Body of pancreas (tissue), 4 donors: ENCODE measurements at regions not wholly inside any gene's neighbourhood (a gene's known extent, or its start where the extent isn't known, plus 50 kb on each side); places are given as distances from the start of the nearest gene placed in this dataset.

Source experiments
- ATAC-seq: fragments of 150-250 bp; one replicate; pipeline ENCODE4 v1.9.1; 2016
- DNase-seq, 4 donors: peaks; one replicate each; pipeline ENCODE4 v3.0.0-alpha.2; 2019
- H3K27ac ChIP-seq, 4 donors: fragments of 200-600 bp; sonication (generic); 1 replicate in 3 of 4; 2 replicates in 1 of 4; pipeline versions ENCODE4 v1.5.1 to v1.6.1; 2016 to 2019; ENCODE audit warnings: mild to moderate bottlenecking in 1 of 4, mixed read lengths in 1 of 4, moderate library complexity in 1 of 4
- H3K27me3 ChIP-seq, 2 donors: fragments of 200-600 bp; sonication (generic); one replicate each; pipeline ENCODE4 v1.6.0; 2016; ENCODE audit warnings: mild to moderate bottlenecking in 1 of 2
- H3K36me3 ChIP-seq, 2 donors: fragments of 200-600 bp; sonication (generic); replicated peaks in 1 of 2; 2 replicates each; pipeline ENCODE4 v1.5.1; 2016; ENCODE audit warnings: low read depth in 2 of 2; ENCODE audit not compliant: insufficient read depth in 1 of 2
- H3K4me1 ChIP-seq: fragments of 200-600 bp; sonication (generic); one replicate; pipeline ENCODE4 v1.6.0; 2016
- H3K4me3 ChIP-seq, 2 donors: fragments of 200-600 bp; sonication (generic); 1 replicate in 1 of 2; 2 replicates in 1 of 2; pipeline ENCODE4 v1.5.1; 2016 to 2019
- H3K9me3 ChIP-seq, 3 donors: fragments of 200-600 bp; sonication (generic); 1 replicate in 2 of 3; 2 replicates in 1 of 3; pipeline ENCODE4 v1.5.1; 2016
- POLR2A ChIP-seq, 3 donors: fragments of 450-650 bp; IDR thresholded peaks; one replicate each; pipeline ENCODE4 v1.6.1; 2016; ENCODE audit warnings: antibody characterized with exemption in 3 of 3, mild to moderate bottlenecking in 2 of 3
- WGBS, 2 donors: methylation state at CpG; one replicate each; pipeline ENCODE4 v1.1.5; 2017; 5-methylcytosine and 5-hydroxymethylcytosine counted together
- intact Hi-C: fragments of 100-400 bp; cut with DNase I; formaldehyde crosslinking; loops from one replicate; pipeline ENCODE4 v1.15.1; 2023
- TF ChIP-seq, protein P1 (sequence below), 7 experiments: fragments of 450-650 bp in 4 of 7; fragments of 200-600 bp in 3 of 7; sonication (generic) in 3 of 7; IDR thresholded peaks; one replicate each; pipeline ENCODE4 v1.5.1; 2016 to 2019; ENCODE audit warnings: antibody characterized with exemption in 7 of 7

GRCh38 chr9:99677281-99677680 is 144.4 kb upstream of the NR4A3 start:
- no peak overlapping the region for H3K27ac ChIP-seq
- H3K4me1 ChIP-seq, result no peaks in the 10 kb centered on the region
- intact Hi-C loops, result no loop called here
- no peaks in the 10 kb centered on the region for H3K9me3 ChIP-seq
- no peak for TF ChIP-seq POLR2A (IDR thresholded peaks at IDR 0.05)
- TF ChIP-seq, protein P1, sequence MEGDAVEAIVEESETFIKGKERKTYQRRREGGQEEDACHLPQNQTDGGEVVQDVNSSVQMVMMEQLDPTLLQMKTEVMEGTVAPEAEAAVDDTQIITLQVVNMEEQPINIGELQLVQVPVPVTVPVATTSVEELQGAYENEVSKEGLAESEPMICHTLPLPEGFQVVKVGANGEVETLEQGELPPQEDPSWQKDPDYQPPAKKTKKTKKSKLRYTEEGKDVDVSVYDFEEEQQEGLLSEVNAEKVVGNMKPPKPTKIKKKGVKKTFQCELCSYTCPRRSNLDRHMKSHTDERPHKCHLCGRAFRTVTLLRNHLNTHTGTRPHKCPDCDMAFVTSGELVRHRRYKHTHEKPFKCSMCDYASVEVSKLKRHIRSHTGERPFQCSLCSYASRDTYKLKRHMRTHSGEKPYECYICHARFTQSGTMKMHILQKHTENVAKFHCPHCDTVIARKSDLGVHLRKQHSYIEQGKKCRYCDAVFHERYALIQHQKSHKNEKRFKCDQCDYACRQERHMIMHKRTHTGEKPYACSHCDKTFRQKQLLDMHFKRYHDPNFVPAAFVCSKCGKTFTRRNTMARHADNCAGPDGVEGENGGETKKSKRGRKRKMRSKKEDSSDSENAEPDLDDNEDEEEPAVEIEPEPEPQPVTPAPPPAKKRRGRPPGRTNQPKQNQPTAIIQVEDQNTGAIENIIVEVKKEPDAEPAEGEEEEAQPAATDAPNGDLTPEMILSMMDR (IDR thresholded peaks at IDR 0.05), result no peak
- no peaks in the 10 kb centered on the region for H3K27me3 ChIP-seq
- ATAC-seq (no peak), DNase-seq (no peak)
- 50 to 76% methylated on average over 1 of the region's 1 CpG for WGBS, 2 donors
- no peak overlapping the region for H3K4me3 ChIP-seq
- H3K36me3 ChIP-seq, result no peaks in the 10 kb centered on the region

GRCh38 chr9:99678566-99678965 is 143.1 kb upstream of the NR4A3 start:
- Histone ChIP-seq H3K27me3 (no peaks in the 10 kb centered on the region), H3K4me1 (no peaks in the 10 kb centered on the region), H3K27ac (no peak overlapping the region), H3K36me3 (no peaks in the 10 kb centered on the region), H3K9me3 (no peaks in the 10 kb centered on the region), H3K4me3 (no peak overlapping the region)
- intact Hi-C loops, result no loop called here
- TF ChIP-seq, protein P1 (IDR thresholded peaks at IDR 0.05), result no peak
- no peak for TF ChIP-seq POLR2A (IDR thresholded peaks at IDR 0.05)
- DNase-seq (no peak), ATAC-seq (no peak)

DNA sequence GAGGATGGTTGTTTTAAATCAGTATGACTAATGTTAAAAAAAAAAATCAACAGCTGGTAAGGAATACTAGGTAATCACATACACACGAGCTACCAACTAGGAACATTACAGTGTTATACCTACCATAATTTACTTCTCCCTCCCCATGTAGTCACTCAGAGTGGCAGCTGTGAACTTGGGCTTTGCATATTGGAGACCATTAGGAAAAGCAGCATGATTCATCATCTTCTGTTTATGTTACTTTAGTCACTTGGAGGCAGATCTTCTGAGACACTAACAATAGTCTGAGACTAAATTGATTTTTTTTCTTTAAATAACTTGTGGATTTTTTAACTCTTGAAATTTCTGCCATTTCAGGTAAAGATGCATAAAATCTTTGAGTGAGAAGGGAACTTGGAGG is 141.5 kb upstream of the NR4A3 start:
- ATAC-seq (no peak), DNase-seq (no peak)
- Histone ChIP-seq H3K36me3 (no peaks in the 10 kb centered on the region), H3K4me1 (no peaks in the 10 kb centered on the region), H3K9me3 (no peaks in the 10 kb centered on the region), H3K4me3 (no peak overlapping the region), H3K27me3 (no peaks in the 10 kb centered on the region), H3K27ac (no peak overlapping the region)
- 69 to 79% methylated on average over 1 of the region's 1 CpG for WGBS, 2 donors
- TF ChIP-seq, protein P1 (IDR thresholded peaks at IDR 0.05), result no peak
- TF ChIP-seq POLR2A (IDR thresholded peaks at IDR 0.05), result no peak
- intact Hi-C loops, result no loop called here

- Histone ChIP-seq H3K36me3 (no peaks in the 10 kb centered on the region), H3K4me1 (no peaks in the 10 kb centered on the region), H3K27ac (no peak overlapping the region), H3K27me3 (no peaks in the 10 kb centered on the region), H3K9me3 (no peaks in the 10 kb centered on the region), H3K4me3 (no peak overlapping the region)
- DNase-seq (no peak), ATAC-seq (no peak)
- no peak for TF ChIP-seq POLR2A (IDR thresholded peaks at IDR 0.05)
- TF ChIP-seq, protein P1 (IDR thresholded peaks at IDR 0.05), result no peak
- intact Hi-C loops, result no loop called here
These were observed 140.6 kb upstream of the NR4A3 start for GRCh38 chr9:99681113-99681512.

DNA sequence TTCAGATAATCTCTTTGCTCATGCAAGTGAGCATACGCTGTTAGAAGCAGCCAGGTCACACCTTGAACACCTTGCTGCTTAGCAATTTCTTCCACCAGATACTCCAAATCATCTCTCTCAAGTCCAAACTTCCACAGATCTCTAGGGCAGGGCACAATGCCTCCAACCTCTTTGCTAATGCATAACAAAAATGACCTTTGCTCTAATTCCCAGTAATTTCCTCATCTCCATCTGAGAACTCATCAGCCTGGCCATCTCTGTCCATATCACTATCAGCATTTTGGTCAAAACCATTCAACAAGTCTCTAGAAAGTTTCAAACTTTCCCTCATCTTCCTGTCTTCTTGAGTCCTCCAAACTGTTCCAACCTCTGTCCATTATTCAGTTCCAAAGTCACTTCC is 139.3 kb upstream of the NR4A3 start:
- Histone ChIP-seq H3K4me3 (no peak overlapping the region), H3K36me3 (no peaks in the 10 kb centered on the region)

More for the DNA sequence above, 139.3 kb upstream of the NR4A3 start:
- 96 to 100% methylated on average over 1 of the region's 1 CpG for WGBS, 2 donors
- no peaks in the 10 kb centered on the region for H3K9me3 ChIP-seq
- DNase-seq (no peak), ATAC-seq (no peak)
- intact Hi-C loops, result no loop called here
- no peaks in the 10 kb centered on the region for H3K4me1 ChIP-seq
- TF ChIP-seq, protein P1 (IDR thresholded peaks at IDR 0.05), result no peak
- no peak overlapping the region for H3K27ac ChIP-seq
- H3K27me3 ChIP-seq, result no peaks in the 10 kb centered on the region
